ENCODE measurements at regions not wholly inside any gene's neighbourhood (a gene's known extent, or its start where the extent isn't known, plus 50 kb on each side); places are given as distances from the start of the nearest gene placed in this dataset.

DNA sequence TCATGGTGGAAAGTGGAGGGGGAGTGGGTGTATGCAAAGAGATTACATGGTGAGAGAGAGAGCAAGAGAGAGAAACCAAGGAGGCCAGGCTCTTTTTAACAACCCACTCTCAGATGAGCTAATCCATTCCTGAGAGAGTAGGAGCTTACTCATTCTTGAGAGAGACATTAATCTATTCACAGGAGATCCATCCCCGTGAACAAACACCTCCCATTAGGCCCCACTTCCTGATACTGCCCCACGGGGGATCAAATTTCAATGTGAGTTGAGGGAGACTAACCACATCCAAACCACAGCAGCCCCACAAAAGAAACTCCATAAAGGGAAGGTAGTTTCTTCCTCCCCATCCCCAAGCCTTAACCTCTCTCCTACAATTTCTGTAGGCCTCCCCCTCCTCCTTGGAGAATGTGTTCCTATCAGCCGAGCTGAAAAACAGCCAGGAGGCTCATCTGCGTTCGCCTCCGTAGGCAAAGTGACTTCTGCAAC, 450.0 kb downstream of the NPIPA7 start:
- TF ChIP-seq, protein P1, sequence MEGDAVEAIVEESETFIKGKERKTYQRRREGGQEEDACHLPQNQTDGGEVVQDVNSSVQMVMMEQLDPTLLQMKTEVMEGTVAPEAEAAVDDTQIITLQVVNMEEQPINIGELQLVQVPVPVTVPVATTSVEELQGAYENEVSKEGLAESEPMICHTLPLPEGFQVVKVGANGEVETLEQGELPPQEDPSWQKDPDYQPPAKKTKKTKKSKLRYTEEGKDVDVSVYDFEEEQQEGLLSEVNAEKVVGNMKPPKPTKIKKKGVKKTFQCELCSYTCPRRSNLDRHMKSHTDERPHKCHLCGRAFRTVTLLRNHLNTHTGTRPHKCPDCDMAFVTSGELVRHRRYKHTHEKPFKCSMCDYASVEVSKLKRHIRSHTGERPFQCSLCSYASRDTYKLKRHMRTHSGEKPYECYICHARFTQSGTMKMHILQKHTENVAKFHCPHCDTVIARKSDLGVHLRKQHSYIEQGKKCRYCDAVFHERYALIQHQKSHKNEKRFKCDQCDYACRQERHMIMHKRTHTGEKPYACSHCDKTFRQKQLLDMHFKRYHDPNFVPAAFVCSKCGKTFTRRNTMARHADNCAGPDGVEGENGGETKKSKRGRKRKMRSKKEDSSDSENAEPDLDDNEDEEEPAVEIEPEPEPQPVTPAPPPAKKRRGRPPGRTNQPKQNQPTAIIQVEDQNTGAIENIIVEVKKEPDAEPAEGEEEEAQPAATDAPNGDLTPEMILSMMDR (IDR thresholded peaks at IDR 0.05) = no peak
- no peak for TF ChIP-seq POLR2A (IDR thresholded peaks at IDR 0.05)

Data from esophagus squamous epithelium (tissue), 4 donors.